Amygdala (tissue), 56 donors: ENCODE measurements at regions not wholly inside any gene's neighbourhood (a gene's known extent, or its start where the extent isn't known, plus 50 kb on each side); places are given as distances from the start of the nearest gene placed in this dataset.
"Not testable (repeated sequence)": the region's sequence is repeated elsewhere in the genome, so short reads cannot be mapped to it uniquely, and the experiment has no call there.

Experiments
- DNase-seq, 56 donors: peaks; one replicate each; lab custom pipeline; 2025; lab: John Stamatoyannopoulos, UW

- no peak for DNase-seq
Measured at GRCh38 chr10:59020502-59020901, 155.9 kb upstream of the PHYHIPL start.

DNA sequence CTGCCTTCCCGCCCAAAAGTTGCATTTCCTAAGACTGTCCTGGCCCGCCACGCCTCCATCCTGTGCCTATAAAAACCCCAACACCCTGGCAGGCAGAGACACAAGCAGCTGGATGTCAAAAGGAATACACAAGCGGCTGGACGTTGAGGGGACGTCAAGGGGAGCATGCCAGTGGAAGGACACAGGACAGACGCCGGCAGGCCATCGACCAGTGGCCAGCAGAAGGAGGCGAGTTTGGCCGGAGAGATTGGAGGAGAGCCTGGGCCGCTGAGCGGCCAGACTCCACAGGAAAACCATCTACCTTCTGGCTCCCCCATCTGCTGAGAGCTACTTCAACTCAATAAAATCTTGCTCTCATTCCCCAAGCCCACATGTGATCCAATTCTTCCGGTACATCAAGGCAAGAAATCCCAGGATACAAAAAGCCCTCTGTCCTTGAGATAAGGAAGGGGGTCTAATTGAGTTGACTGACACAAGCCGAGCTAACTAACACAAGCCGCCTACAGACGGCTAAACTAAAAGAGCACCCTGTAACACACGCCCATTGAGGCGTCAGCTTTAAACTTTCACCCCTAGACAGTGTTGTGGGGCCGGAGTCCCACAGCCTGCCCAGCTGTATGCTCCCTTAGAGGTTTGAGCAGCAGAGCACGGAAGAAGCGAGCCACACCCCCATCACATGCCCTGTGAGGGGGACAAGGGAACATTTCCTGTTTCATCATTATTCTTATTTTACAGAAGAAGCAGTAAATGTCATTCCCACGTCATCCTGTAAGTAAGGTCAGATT, 150.3 kb upstream of the PHYHIPL start:
- no peak for DNase-seq

GRCh38 chr10:59027975-59028655, 148.3 kb upstream of the PHYHIPL start:
- no peak for DNase-seq

DNA sequence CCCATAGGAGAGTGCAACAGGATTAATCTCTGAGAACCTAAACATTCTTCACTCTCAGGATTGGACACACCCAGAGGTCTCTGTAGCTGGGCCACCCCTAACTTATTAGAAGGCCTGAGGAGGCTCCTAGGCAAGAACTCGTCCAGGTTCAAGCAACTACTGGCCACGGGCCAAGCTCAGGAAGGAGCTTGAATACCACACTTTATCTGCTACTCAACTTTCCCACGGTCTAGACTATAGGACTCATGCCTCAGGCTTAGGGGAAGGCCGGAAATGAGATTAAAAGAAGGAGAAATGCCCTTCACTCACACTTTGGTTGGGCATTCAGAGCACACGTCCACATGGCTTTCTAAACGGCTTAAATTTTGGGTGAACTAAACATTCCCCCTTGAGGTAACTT, 142.8 kb upstream of the PHYHIPL start:
- DNase-seq, result no peak

- no peak for DNase-seq
Measured at GRCh38 chr10:59036311-59037017, 140.0 kb upstream of the PHYHIPL start.

DNA sequence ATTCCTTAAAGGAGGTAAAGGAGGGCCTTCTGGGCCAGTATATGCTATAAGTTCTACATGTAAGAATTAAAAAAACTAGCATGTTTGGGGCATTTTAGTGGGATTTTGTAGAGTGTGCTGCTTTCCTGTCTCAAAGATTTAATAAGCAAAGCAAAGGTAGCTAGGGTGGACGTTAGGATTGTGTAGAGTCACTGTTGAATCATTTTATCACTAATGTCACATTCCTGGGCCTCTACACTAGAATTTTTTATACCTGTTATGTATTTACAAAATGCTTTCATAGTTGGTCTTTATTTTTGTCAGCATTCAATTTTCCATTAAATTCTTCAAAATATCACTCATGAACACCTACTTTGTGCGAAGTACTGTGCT, 139.4 kb upstream of the PHYHIPL start:
- DNase-seq, result no peak

- DNase-seq, result no peak
Measured at GRCh38 chr10:59037506-59037905, 138.9 kb upstream of the PHYHIPL start.

DNA sequence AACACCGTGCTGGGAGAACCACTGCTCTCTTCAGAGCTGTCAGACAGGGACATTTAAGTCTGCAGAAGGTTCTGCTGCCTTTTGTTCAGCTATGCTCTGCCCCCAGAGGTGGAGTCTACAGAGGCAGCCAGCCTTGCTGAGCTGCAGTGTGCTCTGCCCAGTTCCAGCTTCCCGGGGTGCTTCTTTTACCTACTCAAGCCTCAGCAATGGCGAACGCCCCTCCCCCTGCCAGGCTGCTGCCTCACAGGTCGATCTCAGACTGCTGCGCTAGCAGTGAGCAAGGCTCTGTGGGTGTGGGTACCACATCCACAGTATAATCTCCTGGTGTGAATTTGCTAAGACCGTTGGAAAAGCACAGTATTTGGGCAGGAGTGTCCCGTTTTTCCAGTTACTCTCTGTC, 133.1 kb upstream of the PHYHIPL start:
- DNase-seq, result not testable (repeated sequence)

- DNase-seq, result no peak
Measured at GRCh38 chr10:59047180-59047579, 129.3 kb upstream of the PHYHIPL start.

- DNase-seq, result no peak
Measured at GRCh38 chr10:59047957-59048618, 128.4 kb upstream of the PHYHIPL start.

DNA sequence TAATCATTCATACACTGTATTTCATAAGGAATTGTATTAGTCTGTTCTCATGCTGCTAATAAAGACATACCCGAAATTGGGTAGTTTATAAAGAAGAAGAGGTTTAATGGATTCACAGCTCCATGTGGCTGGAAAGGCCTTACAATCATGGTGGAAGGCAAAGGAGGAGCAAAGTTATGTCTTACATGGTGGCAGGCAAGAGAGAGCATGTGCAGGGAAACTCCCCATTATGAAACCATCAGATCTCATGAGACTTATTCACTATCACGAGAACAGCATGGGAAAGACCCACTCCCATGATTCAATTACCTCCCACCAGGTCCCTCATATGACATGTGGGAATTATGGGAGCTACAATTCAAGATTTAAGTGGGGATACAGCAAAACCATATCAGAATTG, 122.9 kb upstream of the PHYHIPL start:
- DNase-seq, result not testable (repeated sequence)

GRCh38 chr10:59055045-59055444, 121.4 kb upstream of the PHYHIPL start:
- DNase-seq, result no peak

- peak in 1 of 56 donors; percentile 5 for DNase-seq
Measured at GRCh38 chr10:59057345-59057744, 119.1 kb upstream of the PHYHIPL start.

- DNase-seq, result no peak
Measured at GRCh38 chr10:59060852-59061251, 115.6 kb upstream of the PHYHIPL start.

DNA sequence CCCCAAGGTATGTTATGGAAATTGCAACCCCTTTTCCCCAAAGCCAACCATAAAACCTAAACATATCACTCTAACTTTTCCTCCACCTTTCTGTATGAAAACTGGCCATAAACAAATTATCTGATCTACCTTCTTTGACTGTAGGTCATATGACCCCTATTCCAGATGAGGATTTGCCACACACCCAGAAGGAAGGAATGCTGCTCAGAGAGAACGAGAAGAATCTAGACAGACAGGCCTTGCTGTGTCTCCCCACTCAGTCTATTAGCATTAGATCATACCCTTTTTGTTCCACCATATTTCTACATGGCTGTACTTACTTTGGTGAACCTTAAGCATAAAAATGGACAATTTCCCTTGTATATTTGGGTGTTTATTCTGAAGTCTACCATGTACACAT, 113.0 kb upstream of the PHYHIPL start:
- DNase-seq, result no peak

GRCh38 chr10:59064080-59064692, 112.3 kb upstream of the PHYHIPL start:
- no peak for DNase-seq

- DNase-seq, result peak in 2 of 56 donors; percentile 14 to 32
Measured at GRCh38 chr10:59064759-59065539, 111.5 kb upstream of the PHYHIPL start.

DNA sequence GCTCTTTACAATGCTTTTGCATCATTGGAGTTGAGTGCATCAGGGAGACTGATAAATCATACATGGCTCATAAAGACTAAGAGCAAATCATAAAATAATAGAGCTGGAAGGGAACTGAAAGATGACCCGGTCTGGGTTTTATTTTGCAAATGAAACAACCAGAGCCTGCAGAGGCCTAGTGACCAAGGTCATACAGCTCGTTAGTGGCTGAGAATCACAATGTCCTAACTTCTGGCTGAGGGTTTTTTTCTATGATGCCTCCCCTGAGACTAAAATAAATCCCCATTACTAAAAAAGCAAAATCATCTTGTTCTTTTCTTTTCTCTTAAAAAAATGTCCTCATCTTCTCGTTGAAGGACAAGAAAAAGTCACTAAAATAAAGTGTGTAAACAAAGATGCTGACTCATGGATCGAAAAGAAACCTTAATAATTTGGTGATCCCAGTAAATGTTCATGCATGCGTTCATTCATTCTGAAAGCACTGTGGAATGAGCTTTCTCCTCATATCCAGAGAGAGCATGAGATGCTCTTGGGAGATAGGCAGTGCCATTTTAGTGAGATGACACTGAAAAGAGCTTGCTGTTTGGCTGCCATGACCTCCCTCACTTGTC, 107.8 kb upstream of the PHYHIPL start:
- DNase-seq, result no peak

DNA sequence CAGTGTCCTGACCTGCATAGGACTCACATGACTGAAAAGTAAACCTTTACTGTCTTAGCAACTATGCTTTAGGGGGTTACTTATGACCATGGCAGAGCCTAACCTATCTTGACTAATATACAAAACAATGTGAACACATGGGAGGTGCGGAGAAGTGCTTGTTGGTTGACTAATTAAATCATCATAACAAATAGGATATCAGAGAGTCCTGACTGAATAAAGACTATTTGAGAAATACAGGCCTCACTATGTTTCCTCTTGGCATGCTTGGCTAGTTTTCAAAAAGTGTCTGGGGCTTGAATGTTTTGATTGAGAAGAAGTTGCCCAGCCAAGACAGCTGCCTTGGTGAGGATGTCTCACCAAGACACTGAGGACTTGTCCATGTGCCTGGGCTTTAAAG, 104.4 kb upstream of the PHYHIPL start:
- DNase-seq, result no peak
